K562 (cell line): ENCODE measurements at regions not wholly inside any gene's neighbourhood (a gene's known extent, or its start where the extent isn't known, plus 50 kb on each side); places are given as distances from the start of the nearest gene placed in this dataset.

Source experiments
- ATAC-seq: fragments of 200-7000 bp; cut with Tn5 transposase; 3 replicates; pipeline ENCODE4 v1.9.1; 2020; ENCODE audit warnings: moderate library complexity
- BruUV-seq: library from RNA; stranded (reverse); fragments of 400-500 nt; replicated peaks from 2 replicates; lab custom pipeline; 2021; lab: Mats Ljungman, UMichigan
- CTCF ChIA-PET: fragments of 300-600 bp; formaldehyde crosslinking; extraction: SDS; loops from one replicate; lab custom pipeline; 2021; ENCODE audit warnings: low intra/inter-chr PET ratio; lab: Yijun Ruan, JAX
- POLR2A ChIA-PET: fragments of 300-600, 350-650 bp; sonication (Branson Sonifier 250); formaldehyde crosslinking; extraction: SDS; loops from one replicate; lab custom pipeline; 2021; ENCODE audit warnings: antibody characterized with exemption, inconsistent platforms; lab: Yijun Ruan, JAX
- DNase-seq, 4 experiments: peaks; one replicate each; pipeline versions ENCODE4 v3.0.0 to v3.0.0-alpha.2; 2011 to 2018; ENCODE audit warnings: low spot score in 3 of 4, mixed read lengths in 3 of 4; ENCODE audit errors: extremely low read depth in 1 of 4
- FAIRE-seq: peaks from 2 replicates; lab custom pipeline; 2011; peaks lifted over from hg19 to GRCh38; lab: Jason Lieb, UNC
- H2AFZ ChIP-seq: 2 replicates; pipeline ENCODE4 v1.6.0; 2011; ENCODE audit warnings: low read depth, low read length, control low read depth, inconsistent platforms
- H3K27ac ChIP-seq: fragments of 200-600 bp; 3 replicates; pipeline ENCODE4 v1.8.0; 2011; ENCODE audit warnings: low read depth, mild to moderate bottlenecking, control low read depth, inconsistent platforms, low read length, moderate library complexity, mixed read lengths; ENCODE audit errors: extremely low read depth
- H3K27me3 ChIP-seq, 2 experiments: fragments of 300-600 bp in 1 of 2; 2 replicates in 1 of 2; 3 replicates in 1 of 2; pipeline versions ENCODE4 v1.6.0 to v1.8.0; 2011; ENCODE audit warnings: inconsistent platforms in 2 of 2, low read length in 2 of 2, mild to moderate bottlenecking in 1 of 2, mixed read lengths in 1 of 2, moderate library complexity in 1 of 2; ENCODE audit not compliant: control insufficient read depth in 2 of 2, insufficient read depth in 2 of 2
- H3K36me3 ChIP-seq: fragments of 300-600 bp; 3 replicates; pipeline ENCODE4 v1.8.0; 2011; ENCODE audit warnings: mild to moderate bottlenecking, low read length, inconsistent platforms; ENCODE audit not compliant: control insufficient read depth, insufficient read depth
- H3K4me1 ChIP-seq, 2 experiments: fragments of 200-600 bp in 1 of 2; replicated peaks in 1 of 2; 2 replicates in 1 of 2; 3 replicates in 1 of 2; pipeline versions ENCODE4 v1.5.1 to v1.8.0; 2011; ENCODE audit warnings: inconsistent platforms in 2 of 2, low read length in 2 of 2, mild to moderate bottlenecking in 1 of 2, mixed read lengths in 1 of 2, moderate library complexity in 1 of 2; ENCODE audit not compliant: control insufficient read depth in 2 of 2, insufficient read depth in 2 of 2
- H3K4me2 ChIP-seq: 2 replicates; pipeline ENCODE4 v1.6.1; 2011; ENCODE audit warnings: low read length, control low read depth, inconsistent platforms, mixed read lengths; ENCODE audit not compliant: insufficient read depth
- H3K4me3 ChIP-seq: fragments of 200-600 bp; sonication (generic), shearing (Covaris generic); 2 replicates; pipeline ENCODE4 v1.5.1; 2016; ENCODE audit warnings: control low read depth, inconsistent platforms
- H3K79me2 ChIP-seq: fragments of 200-600 bp; 3 replicates; pipeline ENCODE4 v1.8.0; 2011; ENCODE audit warnings: low read length, inconsistent platforms; ENCODE audit not compliant: control insufficient read depth, insufficient read depth
- H3K9ac ChIP-seq, 2 experiments: 2 replicates each; pipeline versions ENCODE4 v1.6.0 to v1.6.1; 2011; ENCODE audit warnings: low read depth in 2 of 2, low read length in 2 of 2, control low read depth in 1 of 2, inconsistent platforms in 1 of 2, mild to moderate bottlenecking in 1 of 2, mixed read lengths in 1 of 2; ENCODE audit not compliant: insufficient read depth in 1 of 2
- H3K9me1 ChIP-seq: one replicate; pipeline ENCODE4 v1.6.0; 2011; ENCODE audit warnings: inconsistent platforms, mild to moderate bottlenecking, low read length, moderate library complexity; ENCODE audit not compliant: control insufficient read depth, insufficient read depth
- H3K9me3 ChIP-seq: replicated peaks from 2 replicates; pipeline ENCODE4 v1.5.1; 2011; ENCODE audit warnings: low read depth, low read length, inconsistent platforms; ENCODE audit not compliant: control insufficient read depth, insufficient read depth
- H4K20me1 ChIP-seq: replicated peaks from 2 replicates; pipeline ENCODE4 v1.6.1; 2011; ENCODE audit warnings: low read length, inconsistent platforms, mixed read lengths; ENCODE audit not compliant: control insufficient read depth, insufficient read depth
- WGBS: fragments of 100-300 bp; shearing (Covaris generic); methylation state at CpG from one replicate; pipeline ENCODE4 v1.1.6; 2016; ENCODE audit warnings: low coverage, mixed read lengths; ENCODE audit not compliant: insufficient coverage; ENCODE audit errors: missing lambda C conversion rate; 5-methylcytosine and 5-hydroxymethylcytosine counted together
- in situ Hi-C: fragments of 300-500 bp; cut with MboI; formaldehyde crosslinking; loops from 4 replicates; pipeline ENCODE4 v1.15.0; 2018; ENCODE audit warnings: inconsistent platforms, mixed read lengths
- intact Hi-C: fragments of 100-400 bp; cut with micrococcal nuclease; formaldehyde crosslinking; loops from 2 replicates; pipeline ENCODE4 v1.14.2; 2022
- TF ChIP-seq, protein P1 (sequence below): sonication (generic); formaldehyde crosslinking; IDR thresholded peaks from 2 replicates; pipeline ENCODE4 v1.8.0; 2022; ENCODE audit warnings: mild to moderate bottlenecking, missing genetic modification reagents

DNA sequence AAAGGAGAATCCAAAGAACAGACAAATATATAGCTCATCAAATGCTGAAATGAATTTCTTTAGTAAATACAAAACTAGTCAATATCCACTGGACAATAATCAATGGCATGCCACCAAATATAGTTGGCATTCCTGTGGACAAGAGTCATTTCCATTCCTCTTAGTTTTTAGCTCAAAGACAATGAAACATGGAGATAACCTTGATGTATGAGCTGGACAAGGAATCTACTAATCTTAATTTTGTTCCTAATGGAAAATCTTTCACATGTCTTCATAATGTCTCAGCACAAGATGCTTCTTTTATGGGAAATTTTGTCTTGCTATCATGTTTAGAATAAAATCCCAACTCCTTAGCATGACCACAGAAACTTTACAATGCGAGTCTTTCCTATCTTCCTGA, 87.8 kb downstream of the PFDN4 start:
- ATAC-seq, result no peak
- Histone ChIP-seq H2AFZ (no peak overlapping the region), H3K4me2 (no peak overlapping the region), H4K20me1 (no peaks in the 10 kb centered on the region), H3K27me3 (no peaks in the 10 kb centered on the region), H3K79me2 (no peaks in the 10 kb centered on the region), H3K9me1 (no peaks in the 10 kb centered on the region), H3K9ac (no peak overlapping the region), H3K4me3 (no peak overlapping the region), H3K36me3 (no peaks in the 10 kb centered on the region), H3K9me3 (no peaks in the 10 kb centered on the region), H3K4me1 (no peaks in the 10 kb centered on the region), H3K27ac (no peak overlapping the region)
- TF ChIP-seq, protein P1, sequence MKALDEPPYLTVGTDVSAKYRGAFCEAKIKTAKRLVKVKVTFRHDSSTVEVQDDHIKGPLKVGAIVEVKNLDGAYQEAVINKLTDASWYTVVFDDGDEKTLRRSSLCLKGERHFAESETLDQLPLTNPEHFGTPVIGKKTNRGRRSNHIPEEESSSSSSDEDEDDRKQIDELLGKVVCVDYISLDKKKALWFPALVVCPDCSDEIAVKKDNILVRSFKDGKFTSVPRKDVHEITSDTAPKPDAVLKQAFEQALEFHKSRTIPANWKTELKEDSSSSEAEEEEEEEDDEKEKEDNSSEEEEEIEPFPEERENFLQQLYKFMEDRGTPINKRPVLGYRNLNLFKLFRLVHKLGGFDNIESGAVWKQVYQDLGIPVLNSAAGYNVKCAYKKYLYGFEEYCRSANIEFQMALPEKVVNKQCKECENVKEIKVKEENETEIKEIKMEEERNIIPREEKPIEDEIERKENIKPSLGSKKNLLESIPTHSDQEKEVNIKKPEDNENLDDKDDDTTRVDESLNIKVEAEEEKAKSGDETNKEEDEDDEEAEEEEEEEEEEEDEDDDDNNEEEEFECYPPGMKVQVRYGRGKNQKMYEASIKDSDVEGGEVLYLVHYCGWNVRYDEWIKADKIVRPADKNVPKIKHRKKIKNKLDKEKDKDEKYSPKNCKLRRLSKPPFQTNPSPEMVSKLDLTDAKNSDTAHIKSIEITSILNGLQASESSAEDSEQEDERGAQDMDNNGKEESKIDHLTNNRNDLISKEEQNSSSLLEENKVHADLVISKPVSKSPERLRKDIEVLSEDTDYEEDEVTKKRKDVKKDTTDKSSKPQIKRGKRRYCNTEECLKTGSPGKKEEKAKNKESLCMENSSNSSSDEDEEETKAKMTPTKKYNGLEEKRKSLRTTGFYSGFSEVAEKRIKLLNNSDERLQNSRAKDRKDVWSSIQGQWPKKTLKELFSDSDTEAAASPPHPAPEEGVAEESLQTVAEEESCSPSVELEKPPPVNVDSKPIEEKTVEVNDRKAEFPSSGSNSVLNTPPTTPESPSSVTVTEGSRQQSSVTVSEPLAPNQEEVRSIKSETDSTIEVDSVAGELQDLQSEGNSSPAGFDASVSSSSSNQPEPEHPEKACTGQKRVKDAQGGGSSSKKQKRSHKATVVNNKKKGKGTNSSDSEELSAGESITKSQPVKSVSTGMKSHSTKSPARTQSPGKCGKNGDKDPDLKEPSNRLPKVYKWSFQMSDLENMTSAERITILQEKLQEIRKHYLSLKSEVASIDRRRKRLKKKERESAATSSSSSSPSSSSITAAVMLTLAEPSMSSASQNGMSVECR (CRISPR knock-in tag), result no peak
- BruUV-seq, result no TSS peak
- POLR2A ChIA-PET, result interaction anchor here (0.6 to 0.8 kb wide), 2 partner anchors 8 to 32 kb away, joined by 3 to 4 read pairs; no protein-coding TSS in a partner anchor
- no peak for DNase-seq
- no peak for FAIRE-seq
- CTCF ChIA-PET, result no interaction called here
- intact Hi-C loops, result no loop called here
- in situ Hi-C loops, result no loop called here
- 0% methylated on average over 1 of the region's 1 CpG for WGBS
